ENCODE measurements at regions not wholly inside any gene's neighbourhood (a gene's known extent, or its start where the extent isn't known, plus 50 kb on each side); places are given as distances from the start of the nearest gene placed in this dataset.

DNA sequence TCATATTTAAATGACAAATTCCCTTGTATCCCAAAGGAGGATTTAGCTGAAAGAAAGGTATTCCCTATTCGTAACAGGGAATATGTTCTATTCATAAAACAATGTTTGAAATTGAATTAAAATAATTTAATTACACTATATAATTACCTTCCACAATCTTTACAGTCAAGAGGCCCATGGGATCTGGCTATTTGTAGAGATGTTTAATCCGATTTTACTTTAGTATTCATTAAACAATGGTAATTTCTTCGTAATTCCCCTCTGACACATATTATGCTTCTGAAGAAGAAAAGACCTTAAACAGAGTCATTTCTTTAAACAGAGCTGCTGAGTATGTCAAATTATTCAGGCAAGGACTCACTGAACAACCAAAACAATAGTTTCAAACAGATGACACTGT is 98.8 kb downstream of the MAGEC1 start:
- TF ChIP-seq MYC (IDR thresholded peaks at IDR 0.05; ENCODE audit: low read depth, low read length), result no peak
- TF ChIP-seq, protein P1, sequence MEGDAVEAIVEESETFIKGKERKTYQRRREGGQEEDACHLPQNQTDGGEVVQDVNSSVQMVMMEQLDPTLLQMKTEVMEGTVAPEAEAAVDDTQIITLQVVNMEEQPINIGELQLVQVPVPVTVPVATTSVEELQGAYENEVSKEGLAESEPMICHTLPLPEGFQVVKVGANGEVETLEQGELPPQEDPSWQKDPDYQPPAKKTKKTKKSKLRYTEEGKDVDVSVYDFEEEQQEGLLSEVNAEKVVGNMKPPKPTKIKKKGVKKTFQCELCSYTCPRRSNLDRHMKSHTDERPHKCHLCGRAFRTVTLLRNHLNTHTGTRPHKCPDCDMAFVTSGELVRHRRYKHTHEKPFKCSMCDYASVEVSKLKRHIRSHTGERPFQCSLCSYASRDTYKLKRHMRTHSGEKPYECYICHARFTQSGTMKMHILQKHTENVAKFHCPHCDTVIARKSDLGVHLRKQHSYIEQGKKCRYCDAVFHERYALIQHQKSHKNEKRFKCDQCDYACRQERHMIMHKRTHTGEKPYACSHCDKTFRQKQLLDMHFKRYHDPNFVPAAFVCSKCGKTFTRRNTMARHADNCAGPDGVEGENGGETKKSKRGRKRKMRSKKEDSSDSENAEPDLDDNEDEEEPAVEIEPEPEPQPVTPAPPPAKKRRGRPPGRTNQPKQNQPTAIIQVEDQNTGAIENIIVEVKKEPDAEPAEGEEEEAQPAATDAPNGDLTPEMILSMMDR (IDR thresholded peaks at IDR 0.05; ENCODE audit: extremely low read depth in 1 of 2, insufficient read depth in 1 of 2, low read depth in 1 of 2, low read length in 2 of 2), result no peak
- TF ChIP-seq, protein P2, sequence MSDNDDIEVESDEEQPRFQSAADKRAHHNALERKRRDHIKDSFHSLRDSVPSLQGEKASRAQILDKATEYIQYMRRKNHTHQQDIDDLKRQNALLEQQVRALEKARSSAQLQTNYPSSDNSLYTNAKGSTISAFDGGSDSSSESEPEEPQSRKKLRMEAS (IDR thresholded peaks at IDR 0.05; ENCODE audit: insufficient read depth, insufficient read length), result no peak
- TF ChIP-seq POLR2A (IDR thresholded peaks at IDR 0.05; ENCODE audit: low read depth, low read length), result no peak
- TF ChIP-seq JUN (IDR thresholded peaks at IDR 0.05; ENCODE audit: borderline replicate concordance, insufficient read depth, insufficient read length, low read depth), result no peak
- no peak for TF ChIP-seq POLR2AphosphoS5 (IDR thresholded peaks at IDR 0.05; ENCODE audit: insufficient read depth, low read depth, low read length)
- no peak for TF ChIP-seq EZH2 (IDR thresholded peaks at IDR 0.05; ENCODE audit: borderline replicate concordance, low read depth, low read length, severe bottlenecking)
